Retina (tissue), 1 donor: ENCODE measurements at regions not wholly inside any gene's neighbourhood (a gene's known extent, or its start where the extent isn't known, plus 50 kb on each side); places are given as distances from the start of the nearest gene placed in this dataset.

Source experiments
- DNase-seq: peaks from one replicate; pipeline ENCODE4 v3.0.0-alpha.2; 2016

DNA sequence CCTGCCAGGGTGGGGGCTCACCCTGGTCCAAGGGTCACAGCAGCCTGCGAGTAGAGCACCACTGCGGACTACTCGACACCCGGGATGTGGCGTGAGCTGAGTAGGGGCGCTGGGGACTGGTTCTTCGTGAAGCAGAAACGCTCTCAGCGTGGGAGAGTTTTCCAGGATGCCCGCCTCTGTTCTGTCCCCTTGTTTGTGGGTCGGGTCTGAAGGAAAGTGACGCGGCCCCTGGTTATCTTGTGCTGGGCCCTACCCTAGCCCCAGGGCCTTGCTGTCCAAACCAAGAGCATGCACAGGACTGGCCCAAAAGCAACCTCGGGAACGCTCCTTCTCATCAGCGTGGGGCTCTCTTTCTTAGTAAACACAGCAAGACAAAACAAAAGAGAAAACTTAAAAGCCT is 303.3 kb downstream of the IRF8 start:
- no peak for DNase-seq

DNA sequence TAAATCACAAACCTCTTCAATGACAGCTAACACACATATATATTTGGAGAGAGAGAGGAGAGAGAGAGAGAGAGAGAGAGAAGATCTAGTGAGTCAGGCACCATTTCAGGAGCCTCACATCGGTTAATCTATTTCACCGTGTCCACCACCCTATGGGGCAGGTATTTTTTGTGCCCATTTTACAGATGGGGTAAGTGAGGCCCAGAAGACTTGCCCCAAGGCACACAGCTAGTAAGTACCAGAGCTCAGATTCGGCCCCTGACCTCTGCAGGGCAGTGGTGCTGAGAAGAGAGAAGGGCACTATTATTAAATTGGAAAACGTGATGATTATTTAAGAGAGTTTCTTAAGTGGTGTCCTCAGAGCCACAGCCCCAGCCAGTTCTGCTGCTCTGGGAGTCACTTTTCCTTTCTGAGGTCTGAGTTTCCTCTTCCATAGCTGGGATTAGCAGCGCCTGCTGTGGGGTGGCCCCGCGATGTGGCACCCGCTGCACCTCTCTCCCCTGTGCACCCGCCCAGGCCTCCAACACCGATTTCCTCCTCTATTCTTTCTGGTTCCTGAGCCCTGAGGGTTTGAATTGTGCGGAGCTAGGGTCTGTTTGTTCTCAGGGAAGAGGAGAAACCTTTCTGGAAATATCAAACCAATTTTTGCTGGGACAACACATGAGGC is 303.9 kb downstream of the IRF8 start:
- no peak for DNase-seq

DNA sequence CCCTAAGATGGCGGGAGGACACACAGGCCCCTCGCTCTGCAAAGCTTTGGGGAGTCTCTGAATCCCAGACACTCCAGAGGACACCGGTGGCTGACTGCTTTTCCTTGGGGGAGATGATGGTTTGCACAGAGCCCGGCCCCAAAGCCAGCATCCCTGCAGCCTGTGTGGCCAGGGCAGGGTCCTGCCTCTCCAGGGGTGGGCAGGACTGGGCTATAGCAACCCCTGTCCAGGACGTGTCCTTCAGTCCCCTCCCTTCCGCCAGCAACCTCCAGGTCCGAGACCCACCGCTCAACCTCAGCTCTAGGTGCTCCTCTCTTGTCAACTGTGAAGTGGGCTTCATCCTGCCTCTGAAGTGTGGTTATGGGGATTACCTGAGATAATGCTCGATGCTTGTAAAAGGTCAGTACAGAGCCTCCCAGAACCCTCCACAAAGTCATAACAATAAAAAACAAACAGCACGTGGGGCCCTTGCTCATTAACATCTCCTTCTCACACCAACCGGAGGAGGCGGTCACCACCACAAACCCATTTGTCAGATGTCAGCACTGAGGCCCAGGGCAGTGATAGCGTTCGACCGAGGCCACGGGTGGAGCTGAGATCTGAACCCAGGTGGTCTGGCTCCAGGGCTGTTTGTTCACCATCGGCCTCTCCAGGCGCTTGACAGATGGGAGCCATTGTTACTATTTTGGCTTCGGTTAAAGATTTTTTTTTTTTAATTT is 304.8 kb downstream of the IRF8 start:
- no peak for DNase-seq

DNA sequence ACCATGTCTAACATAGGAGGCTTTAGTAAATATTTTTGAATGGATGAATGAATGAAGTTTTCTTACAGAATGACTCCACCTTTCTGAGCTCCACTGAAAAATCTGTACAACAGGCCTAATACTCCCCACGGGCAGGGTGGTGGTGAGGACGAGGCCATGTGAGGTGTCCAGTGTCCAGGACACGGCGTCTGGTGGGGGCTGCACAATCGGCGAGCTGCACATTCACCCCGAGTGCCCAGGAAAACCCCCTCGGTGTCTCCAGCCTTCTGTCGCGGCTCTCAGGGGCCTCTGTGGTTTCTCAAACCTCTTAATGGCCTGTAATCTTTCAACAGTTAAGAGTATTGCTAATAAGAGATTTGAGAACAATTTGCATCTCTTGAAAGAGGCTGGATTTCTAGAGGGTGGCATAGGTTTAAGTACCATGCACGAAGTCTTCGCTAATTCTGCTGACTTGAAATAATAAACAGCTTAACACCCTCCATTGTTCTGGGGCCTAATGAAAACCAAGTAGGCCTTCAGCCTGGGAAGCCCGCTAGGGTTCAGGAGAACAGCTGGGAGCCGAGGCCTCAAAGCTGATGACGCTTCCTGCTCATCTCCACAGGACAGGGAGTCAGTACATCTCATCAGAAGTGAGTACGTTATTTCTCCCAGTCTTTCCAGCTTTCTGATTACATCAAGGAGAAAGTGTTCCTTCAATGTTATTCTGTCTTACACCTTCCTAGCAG is 304.6 kb upstream of the FOXF1 start:
- no peak for DNase-seq

DNA sequence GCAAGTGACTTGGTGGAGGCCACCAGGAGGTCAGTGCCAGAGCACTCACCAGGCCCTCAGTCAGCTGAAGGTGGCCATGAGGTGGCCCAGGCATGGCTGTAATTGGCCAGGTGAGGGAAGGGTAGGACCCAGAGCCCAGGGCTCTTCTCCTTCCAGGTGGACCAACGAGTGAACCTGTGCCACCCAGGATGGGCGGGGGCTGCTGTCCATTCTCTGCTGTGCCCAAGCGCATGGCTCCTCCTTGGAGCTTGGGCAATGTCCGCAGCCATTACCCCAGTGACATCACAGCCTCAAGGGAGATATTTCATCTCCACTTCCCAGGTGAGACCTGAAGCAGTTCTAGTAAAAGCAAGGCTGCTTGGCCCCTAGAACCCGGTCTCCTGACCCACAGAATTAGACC is 303.0 kb upstream of the FOXF1 start:
- no peak for DNase-seq

DNA sequence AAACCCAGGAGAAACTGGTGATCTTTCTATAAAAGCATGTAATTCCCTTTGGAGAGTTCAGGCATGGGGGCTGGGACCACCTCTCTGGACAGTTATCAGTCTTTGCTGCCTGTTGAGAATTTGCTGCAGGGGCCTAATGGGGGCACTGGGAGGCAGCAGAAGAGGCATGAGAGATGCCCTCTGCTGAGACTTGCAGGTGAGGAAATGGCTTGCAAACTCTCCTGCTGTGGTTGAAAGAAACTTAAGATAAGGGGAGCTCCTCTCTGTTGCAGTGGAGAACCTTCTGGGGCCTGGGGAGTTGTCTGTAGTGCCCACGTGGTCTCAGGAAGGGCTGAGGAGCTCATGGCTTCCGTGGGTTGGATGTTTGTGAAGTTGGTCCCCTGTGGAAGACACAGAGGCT is 301.1 kb upstream of the FOXF1 start:
- DNase-seq, result no peak

DNA sequence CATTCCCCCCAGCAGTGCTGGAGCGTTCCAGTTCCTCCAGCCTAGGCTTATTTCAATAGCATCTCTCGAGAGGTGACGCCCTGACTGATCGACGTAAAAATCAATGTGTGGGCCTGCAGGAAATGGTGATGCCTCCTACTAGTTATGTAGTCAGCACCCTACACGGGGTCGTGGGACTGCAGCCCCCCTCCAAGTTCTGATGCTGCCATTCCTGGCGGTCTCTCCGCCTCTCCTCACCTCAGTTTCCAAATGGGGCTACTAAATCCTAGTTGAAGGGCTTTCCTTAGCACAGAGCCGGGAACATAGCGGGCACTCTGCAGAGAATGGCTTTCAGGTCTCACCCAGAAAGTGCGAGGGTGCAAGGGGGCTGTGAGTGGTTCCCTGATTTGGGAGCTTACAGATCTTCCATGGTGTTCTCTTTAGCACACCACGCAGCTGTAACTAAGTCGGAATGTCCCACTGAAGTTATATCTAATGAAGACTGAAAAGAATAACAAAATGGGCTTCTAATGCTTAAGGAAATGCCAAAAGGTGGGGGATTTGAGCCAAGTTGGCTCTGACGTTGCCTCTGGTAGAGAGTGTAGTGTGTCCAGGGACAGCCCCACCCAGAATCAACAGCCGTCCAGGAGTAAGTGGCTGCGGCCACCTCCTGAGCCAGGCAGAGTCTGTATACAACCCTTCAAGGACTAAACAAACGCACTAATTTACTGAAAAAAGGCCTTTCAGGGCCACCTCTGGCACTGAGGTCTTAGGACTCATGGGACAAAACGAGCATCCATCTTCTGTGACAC is 299.7 kb upstream of the FOXF1 start:
- DNase-seq, result no peak

DNA sequence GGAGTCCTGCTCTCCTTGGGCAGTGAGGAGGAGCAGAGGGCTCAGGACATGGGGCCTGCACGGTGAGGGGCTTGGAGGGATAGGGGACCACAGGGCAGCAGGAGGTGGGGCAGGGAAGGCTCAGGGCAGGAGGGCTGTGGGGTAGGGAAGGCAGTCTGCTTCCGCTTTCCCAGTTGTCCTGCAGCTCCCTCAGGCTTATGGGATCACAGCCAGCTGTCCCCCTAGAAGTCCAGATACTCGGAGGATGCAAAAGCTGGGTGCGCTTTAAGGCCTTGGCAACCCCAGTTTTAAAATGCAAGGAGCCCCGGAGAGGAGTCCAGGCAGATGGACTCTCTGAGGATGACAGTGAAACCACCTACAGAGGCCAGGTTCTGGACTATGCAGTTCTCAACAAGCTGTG is 299.1 kb upstream of the FOXF1 start:
- no peak for DNase-seq

DNA sequence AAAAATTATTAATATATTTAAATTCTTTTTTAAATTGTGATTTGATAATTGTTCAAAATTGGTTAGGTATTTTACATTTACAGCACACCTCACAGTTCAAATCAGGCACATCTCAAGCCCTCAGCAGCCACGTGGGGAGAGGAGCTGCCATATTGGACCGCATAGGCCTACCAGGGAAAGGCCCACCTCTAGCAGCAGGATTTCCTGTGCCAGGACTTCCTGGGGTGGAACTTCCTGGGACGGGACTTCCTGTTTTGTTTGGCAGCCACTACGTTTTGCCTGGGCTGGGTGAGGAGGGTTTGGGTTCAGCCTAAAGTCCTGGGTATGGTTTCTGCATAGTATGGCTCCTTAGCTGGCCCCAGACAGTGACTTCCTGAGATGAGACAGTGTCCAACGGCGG is 298.5 kb upstream of the FOXF1 start:
- no peak for DNase-seq

DNA sequence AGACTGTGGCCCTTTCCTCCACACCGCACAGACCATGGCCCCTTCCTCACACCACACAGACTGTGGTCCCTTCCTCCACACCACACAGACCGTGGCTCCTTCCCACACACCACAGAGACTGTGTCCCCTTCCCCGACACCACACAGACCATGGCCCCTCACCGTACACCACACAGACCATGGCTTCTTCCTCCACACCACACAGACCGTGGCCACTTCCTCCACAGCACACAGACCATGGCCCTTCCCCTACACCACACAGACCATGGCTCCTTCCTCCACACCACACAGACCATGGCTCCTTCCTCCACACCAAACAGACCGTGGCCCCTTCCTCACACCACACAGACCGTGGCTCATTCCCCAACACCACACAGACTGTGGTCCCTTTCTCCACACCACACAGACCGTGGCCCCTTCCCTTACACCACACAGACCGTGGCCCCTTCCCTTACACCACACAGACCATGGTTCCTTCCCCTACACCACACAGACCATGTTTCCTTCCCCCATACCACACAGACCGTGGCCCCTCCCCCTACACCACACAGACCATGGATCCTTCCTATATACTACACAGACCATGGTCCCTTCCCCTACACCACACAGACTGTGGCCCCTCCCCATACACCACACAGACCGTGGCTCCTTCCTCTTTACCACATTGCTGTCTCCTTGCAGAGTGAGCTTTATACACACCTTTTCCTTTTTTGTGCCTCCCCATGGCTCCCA is 297.5 kb upstream of the FOXF1 start:
- DNase-seq, result no peak

DNA sequence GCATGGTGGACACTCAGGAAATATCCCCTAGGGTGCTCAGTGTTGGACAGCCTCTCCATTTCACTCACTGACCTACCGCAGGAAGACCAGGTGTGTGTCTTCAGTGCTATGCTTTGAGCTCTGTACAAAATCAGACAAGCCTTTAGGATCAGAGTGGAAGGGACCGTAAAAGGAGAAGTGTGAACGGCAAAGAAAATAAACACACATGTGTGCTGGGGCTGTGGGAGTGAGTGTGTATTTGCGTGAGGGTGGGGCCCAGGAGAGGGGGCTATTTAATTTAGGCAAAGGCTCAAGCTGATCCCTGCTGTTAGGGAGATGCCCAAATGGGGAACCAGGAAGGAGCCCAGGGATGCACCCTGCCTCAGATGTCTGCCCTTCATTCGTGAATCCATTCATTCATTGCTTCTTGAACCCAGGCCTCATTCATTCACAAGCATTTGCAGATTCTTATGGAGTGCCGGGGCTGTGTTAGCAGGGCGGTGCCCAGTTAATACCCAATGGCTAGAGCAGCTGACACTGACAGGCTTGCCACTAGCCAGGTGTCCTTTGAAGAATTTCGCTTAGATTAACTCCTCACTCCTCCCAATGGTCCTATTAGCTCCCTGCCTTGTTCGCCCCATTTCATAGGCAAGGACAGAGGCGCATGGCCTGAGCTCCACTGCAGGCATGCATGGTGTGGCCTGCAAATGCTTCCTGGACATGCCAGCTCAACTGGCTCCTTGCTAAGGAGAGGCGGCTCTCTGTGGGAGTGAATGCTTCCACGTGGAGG is 296.7 kb upstream of the FOXF1 start:
- no peak for DNase-seq

DNA sequence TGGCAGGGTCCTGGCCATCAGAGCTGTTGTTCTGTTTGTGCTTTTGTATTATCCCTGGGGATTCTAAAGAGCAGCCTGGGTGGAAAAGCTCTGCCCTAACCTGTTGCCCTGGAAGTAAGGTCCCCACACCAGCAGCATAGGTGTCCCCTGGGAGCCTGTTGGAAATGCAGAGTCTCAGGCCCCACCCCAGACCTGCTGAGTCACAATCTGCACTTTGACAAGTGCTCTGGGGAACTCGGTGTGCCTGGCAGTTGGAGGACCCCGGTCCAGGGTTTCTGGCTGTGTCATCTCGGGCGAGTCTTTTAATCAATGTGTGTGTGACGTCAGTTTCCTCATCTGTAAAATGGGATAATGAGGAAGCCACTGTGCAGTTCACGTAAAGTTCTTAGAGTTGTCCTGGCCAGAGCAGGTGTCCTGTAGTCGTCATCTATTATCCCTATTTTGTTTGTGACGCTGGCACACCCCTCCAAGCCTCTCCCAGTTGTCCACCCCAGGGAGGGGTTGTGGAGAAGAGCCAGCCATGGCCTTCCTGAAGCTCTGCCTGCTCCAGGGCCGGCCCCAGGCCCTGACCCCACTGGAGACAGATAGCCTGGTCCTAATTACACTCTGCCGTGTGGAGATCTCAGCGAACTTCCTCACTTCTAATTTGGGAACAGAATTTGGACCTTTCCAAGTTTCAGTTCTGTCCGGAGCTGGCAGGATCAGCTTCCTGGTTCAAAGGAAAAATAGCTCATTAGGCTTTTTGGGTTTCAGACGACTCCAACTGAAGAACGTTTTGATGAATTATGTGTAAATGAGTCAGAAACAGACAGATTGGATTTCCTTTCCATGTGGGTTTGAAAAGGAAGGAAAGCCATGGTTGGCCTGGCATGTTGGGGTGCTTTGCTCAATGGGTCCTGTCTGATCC is 295.7 kb upstream of the FOXF1 start:
- no peak for DNase-seq

DNA sequence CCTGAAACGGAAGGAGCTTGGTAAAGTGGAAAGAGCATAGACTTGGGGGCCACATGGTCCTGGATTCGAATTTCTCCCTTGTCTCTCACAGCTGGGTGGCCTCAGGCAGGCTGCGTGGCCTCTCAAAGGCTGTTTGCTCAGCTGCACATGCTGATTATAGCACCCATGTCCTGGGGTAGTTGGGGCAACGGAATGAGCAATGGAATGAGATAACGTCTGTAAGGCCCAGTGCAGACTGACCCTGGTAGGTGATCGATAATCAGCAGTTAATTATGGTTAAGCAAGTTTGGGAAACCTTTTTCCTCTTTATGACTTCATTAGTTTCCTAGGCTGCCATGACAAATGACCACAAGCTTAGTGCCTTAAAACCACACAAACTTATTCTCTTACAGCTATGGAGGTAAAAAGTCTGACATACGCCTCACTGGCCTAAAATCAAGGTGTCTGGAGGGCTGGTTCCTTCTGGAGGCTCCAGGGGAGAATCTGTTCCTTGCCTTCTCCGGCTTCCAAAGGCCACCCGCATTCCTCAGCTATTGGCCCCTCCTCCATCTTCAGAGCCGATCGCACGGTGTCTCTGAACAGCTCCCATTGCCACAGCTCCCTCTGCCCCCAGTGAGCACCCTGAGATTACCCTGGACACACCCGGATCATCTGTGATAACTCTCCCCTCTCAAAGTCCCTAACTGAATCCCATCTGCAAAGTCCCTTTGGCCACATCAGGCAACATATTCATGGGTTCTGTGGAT is 294.9 kb upstream of the FOXF1 start:
- no peak for DNase-seq

DNA sequence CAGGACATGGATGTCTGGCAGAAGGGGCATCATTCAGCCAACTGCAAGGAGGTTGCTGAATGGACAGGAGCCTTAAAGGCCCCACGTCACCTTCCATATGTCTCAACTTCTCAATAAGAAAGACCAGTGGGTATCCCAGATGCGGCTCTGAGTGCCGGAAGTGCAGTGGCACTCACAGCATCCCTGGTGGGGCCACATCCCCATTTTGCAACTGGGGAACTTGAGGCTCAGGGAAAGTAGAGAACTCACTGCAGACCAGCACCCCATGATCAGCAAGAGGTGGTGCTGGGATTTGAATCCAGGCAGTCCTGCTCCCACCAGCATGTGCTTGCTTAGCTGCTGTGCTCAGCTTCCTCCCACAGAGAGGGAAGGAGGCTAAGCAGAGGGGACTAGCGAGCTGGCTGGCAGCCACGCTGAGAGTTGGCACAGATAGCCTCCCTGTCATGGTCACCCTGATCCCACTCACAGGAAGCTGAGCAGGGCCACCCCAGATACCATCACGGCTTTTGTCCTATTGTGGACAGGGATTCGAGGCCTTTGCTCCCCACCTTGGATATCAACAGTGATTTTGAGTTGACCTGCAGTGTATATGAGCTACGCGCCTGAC is 294.2 kb upstream of the FOXF1 start:
- no peak for DNase-seq

DNA sequence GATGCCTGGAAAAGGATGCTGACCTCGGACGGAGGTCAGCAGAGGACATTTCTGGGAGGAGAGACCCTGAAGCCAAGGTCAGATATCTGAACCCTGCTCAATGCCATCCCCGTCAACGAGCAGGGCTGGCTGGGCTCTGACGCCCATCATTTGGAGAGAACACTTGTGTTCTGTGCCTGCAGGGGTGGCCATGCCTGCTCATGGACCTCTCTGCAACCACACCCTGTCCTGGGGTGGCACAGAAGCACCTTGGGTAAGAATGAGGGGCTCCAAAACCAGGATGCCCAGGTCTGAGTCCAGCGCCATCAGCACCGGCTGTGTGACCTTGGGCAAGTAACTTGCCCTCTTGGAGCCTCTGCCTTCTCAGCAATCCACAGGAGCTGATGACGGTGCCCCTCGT is 293.7 kb upstream of the FOXF1 start:
- DNase-seq, result no peak

DNA sequence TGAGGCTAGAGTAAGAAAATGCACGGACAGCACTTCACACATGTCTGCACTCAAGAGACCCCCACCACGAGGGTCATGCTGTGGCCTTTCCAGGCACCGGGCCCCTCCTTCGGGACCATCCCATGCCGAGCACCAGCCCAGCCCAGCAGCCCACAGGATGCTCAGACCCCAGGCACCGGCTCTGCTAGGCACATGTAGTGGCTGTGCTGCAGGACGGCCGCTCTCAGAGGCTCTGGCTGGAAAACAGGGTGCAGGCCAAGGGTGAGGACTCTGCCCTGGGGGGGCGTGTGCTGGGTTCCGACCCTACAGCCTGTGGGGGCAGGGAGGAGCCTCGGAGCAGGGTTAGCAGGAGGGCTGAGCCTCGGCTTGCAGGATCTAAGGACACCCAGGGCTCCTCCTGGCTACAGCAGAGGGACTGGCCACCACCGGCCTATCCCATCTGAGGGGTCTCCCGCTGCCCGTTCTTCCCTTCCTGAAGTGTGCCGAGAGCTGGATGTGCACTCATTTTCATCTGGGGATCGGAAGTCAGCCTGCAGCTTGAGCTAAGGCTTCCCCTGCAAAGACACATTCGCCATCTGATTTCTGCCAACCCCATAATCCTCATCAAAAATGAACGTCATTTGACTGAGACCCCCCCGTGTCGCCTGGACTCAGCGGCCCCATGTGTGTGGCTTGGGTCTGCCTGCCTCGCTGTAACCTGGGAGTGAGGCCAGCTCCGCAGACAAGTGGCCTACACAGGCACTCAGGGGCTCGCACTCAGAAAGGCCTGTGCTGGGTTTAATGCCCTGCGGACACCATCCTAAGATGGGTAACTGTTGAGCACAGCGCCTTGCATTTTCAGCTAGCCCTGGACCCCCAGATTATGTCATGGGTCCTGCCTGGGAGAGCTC is 293.1 kb upstream of the FOXF1 start:
- DNase-seq, result no peak

DNA sequence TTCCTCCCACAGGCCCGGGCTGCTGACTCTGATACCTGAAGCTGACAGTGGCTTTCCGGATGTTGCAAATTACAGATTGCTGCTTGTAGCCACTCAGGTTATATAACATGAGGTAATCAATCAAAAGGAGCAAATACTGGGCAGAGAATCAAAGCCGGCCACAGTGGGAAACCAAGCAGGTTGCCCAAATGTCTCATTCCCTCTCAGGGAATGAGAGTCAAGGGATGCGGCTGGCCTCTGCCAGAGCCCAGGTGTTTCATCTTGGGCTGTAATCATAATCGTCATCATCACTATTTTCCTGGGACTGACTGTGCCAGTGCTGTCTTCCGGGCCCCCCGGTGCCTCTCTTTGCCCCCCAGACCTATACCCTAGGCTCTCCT is 292.4 kb upstream of the FOXF1 start:
- DNase-seq, result no peak

DNA sequence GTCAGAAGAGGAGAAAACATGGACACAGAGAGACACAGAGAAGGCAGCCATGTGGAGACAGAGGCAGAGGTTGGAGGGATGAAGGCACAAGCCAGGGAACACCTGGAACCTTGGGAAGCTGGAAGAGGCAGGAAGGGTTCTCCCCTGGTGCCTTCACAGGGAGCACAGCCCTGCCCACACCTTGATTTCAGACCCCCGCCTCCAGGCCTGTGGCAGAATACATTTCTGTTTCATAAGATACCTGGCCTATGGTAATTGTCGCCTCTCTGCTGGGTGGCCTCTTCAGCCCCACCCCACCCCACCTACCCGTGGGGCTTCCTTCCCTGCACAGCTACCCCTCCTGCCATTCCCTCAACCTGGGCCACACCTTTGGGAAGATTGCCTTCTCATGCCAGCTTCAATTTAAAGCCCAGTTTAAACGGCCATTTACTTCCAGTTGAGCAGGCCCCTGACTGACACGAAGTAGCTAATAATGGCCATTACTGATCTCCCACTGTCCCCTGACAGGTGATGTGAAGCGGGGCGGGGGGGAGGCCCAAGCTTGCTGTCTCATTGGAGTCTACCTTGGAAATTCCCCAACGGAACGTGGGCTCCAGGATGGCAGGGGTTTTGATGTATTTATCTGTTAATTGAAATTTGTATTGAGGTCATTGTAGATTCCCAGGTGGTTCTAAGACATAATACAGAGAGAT is 291.7 kb upstream of the FOXF1 start:
- DNase-seq, result no peak
